Stimulated activated memory B cell treated with anti-CD40 and anti-IgM and Interleukin-4, amounts not matched to agents 10 μg/mL and 1 μg/mL and 100 μg/mL, for 72 hours (primary cell): ENCODE measurements at regions not wholly inside any gene's neighbourhood (a gene's known extent, or its start where the extent isn't known, plus 50 kb on each side); places are given as distances from the start of the nearest gene placed in this dataset.
"Not testable (repeated sequence)": the region's sequence is repeated elsewhere in the genome, so short reads cannot be mapped to it uniquely, and the experiment has no call there.

Experiments used
- ATAC-seq: fragments of 150-1000 bp; cut with Tn5 transposase; 2 replicates; pipeline ENCODE4 v1.10.0; 2021
- H3K27ac Mint-ChIP-seq: one replicate; pipeline ENCODE4 v1.8.0; 2022; ENCODE audit warnings: mild to moderate bottlenecking, mixed read lengths
- H3K27me3 Mint-ChIP-seq: one replicate; pipeline ENCODE4 v1.8.0; 2022; ENCODE audit warnings: mixed read lengths
- H3K36me3 Mint-ChIP-seq: one replicate; pipeline ENCODE4 v1.8.0; 2022; ENCODE audit warnings: mixed read lengths
- H3K4me1 Mint-ChIP-seq: one replicate; pipeline ENCODE4 v1.8.0; 2022; ENCODE audit warnings: mixed read lengths
- H3K4me3 Mint-ChIP-seq: one replicate; pipeline ENCODE4 v1.8.0; 2022; ENCODE audit warnings: mild to moderate bottlenecking, moderate library complexity, mixed read lengths
- H3K9me3 Mint-ChIP-seq: one replicate; pipeline ENCODE4 v1.8.0; 2022; ENCODE audit warnings: mixed read lengths

- ATAC-seq, H3K27ac Mint-ChIP-seq, H3K36me3 Mint-ChIP-seq, H3K4me1 Mint-ChIP-seq, H3K4me3 Mint-ChIP-seq, H3K9me3 Mint-ChIP-seq: not testable (repeated sequence)
- H3K27me3 Mint-ChIP-seq: peaks cover 16% of the 10 kb centered on the region
Measured at GRCh38 chr6:10311546-10312405, 103.1 kb downstream of the TFAP2A start.

DNA sequence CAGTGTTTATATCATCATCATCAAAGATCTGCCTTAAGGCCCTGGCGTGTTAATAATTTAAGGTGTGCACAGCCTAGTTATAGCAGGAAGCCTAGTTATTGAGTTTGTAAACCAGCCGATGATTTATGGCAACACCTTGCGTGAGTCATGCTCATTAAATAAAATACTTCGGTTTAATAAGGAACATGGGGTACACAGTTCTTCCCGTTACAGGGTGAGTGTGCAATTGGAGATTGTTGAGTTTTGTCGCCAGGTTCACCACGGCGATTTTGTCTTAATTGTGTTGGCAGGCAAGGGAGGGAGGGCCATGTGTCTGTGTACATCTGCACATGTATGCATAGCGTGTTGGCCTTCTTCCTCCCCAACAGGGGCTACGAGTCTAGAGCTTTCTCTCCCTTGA is 104.0 kb downstream of the TFAP2A start:
- ATAC-seq: no peak
- Mint-ChIP-seq H3K4me3 (no peak overlapping the region), H3K36me3 (no peaks in the 10 kb centered on the region), H3K27me3 (peaks cover 16% of the 10 kb centered on the region), H3K9me3 (no peaks in the 10 kb centered on the region), H3K4me1 (no peaks in the 10 kb centered on the region), H3K27ac (no peak overlapping the region)

- no peaks in the 10 kb centered on the region for H3K9me3 Mint-ChIP-seq
- no peaks in the 10 kb centered on the region for H3K36me3 Mint-ChIP-seq
- H3K4me1 Mint-ChIP-seq: no peaks in the 10 kb centered on the region
- no peak overlapping the region for H3K4me3 Mint-ChIP-seq
- H3K27ac Mint-ChIP-seq: no peak overlapping the region
- peaks cover 16% of the 10 kb centered on the region for H3K27me3 Mint-ChIP-seq
- ATAC-seq: no peak
Measured at GRCh38 chr6:10310330-10310653, 104.6 kb downstream of the TFAP2A start.

- H3K36me3 Mint-ChIP-seq: no peaks in the 10 kb centered on the region
- H3K4me3 Mint-ChIP-seq: no peak overlapping the region
- no peak overlapping the region for H3K27ac Mint-ChIP-seq
- no peaks in the 10 kb centered on the region for H3K9me3 Mint-ChIP-seq
- H3K4me1 Mint-ChIP-seq: no peaks in the 10 kb centered on the region
- ATAC-seq: no peak
- peaks cover 16% of the 10 kb centered on the region for H3K27me3 Mint-ChIP-seq
Measured at GRCh38 chr6:10309457-10310329, 105.2 kb downstream of the TFAP2A start.

- Mint-ChIP-seq H3K9me3 (no peaks in the 10 kb centered on the region), H3K27ac (no peak overlapping the region), H3K4me3 (no peak overlapping the region), H3K27me3 (peaks cover 16% of the 10 kb centered on the region), H3K4me1 (no peaks in the 10 kb centered on the region), H3K36me3 (no peaks in the 10 kb centered on the region)
- ATAC-seq: no peak
Measured at GRCh38 chr6:10307476-10307875, 107.4 kb downstream of the TFAP2A start.

DNA sequence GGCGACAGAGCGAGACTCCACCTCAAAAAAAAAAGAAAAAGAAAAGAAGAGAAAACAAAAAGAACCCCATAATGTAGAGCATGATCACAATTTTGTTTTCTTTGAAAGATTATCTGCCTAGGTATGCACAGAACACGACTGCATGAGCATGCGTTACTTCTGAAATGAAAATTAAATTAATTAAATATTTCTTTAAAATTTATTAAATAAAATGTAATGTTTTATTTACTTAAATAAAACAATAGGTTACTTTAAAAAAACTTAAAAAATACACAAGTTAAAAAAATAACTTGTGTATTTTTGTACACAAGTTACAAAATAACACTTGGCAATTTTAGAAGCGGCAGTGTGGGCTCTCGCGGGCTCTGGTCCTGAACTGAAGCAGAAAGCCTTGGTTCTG is 107.8 kb downstream of the TFAP2A start:
- Mint-ChIP-seq H3K4me1 (no peaks in the 10 kb centered on the region), H3K36me3 (no peaks in the 10 kb centered on the region), H3K4me3 (no peak overlapping the region), H3K27me3 (peaks cover 16% of the 10 kb centered on the region), H3K27ac (no peak overlapping the region), H3K9me3 (no peaks in the 10 kb centered on the region)
- ATAC-seq: no peak

- no peaks in the 10 kb centered on the region for H3K9me3 Mint-ChIP-seq
- no peaks in the 10 kb centered on the region for H3K4me1 Mint-ChIP-seq
- H3K27ac Mint-ChIP-seq: no peak overlapping the region
- no peak overlapping the region for H3K4me3 Mint-ChIP-seq
- peaks cover 16% of the 10 kb centered on the region for H3K27me3 Mint-ChIP-seq
- ATAC-seq: no peak
- H3K36me3 Mint-ChIP-seq: no peaks in the 10 kb centered on the region
Measured at GRCh38 chr6:10305790-10306415, 109.0 kb downstream of the TFAP2A start.

DNA sequence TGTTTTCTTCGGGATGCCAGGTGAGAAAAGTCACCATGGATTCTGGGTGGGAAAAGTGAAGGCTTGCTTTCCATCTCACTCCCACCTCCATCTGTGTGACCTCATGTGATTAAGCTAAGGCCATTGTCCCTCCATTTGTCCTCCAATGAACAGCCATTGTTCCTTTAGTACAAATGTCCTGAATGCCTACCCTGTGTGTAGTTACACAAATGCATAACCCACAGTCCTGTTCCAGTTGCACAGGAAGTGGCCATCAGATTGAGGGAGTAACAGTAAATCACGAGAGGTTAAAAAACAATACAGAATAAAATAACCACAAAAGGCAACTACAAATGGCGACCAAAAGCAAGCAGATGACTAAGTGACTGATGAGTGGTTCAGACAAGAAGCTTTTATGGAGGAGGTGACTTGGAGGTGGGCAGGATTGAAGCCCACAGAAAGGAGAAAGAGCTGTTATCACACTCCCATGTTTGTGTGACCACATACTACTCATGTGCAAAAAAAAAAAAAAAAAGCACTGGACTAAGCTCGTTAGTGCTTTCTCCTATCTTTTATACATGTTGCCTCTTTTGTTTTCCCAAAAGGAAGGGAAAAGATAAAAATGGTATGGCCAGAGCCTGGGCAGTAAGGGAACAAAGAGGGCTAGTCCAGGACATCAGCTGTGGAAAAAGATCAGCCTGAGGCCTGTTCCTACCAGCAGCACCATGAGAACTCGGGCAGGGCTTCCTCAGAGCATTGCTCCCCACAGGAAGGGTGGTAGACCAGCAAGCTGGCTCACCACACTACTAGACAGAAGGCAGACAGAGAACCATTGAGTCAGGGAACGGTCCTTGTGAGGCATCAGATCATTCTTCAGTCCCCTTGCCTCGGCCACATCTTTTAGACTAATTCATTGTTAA is 111.0 kb downstream of the TFAP2A start:
- H3K36me3 Mint-ChIP-seq: no peaks in the 10 kb centered on the region
- no peak for ATAC-seq
- H3K27ac Mint-ChIP-seq: no peak overlapping the region
- H3K9me3 Mint-ChIP-seq: no peaks in the 10 kb centered on the region
- no peak overlapping the region for H3K4me3 Mint-ChIP-seq
- H3K27me3 Mint-ChIP-seq: no peaks in the 10 kb centered on the region
- no peaks in the 10 kb centered on the region for H3K4me1 Mint-ChIP-seq

DNA sequence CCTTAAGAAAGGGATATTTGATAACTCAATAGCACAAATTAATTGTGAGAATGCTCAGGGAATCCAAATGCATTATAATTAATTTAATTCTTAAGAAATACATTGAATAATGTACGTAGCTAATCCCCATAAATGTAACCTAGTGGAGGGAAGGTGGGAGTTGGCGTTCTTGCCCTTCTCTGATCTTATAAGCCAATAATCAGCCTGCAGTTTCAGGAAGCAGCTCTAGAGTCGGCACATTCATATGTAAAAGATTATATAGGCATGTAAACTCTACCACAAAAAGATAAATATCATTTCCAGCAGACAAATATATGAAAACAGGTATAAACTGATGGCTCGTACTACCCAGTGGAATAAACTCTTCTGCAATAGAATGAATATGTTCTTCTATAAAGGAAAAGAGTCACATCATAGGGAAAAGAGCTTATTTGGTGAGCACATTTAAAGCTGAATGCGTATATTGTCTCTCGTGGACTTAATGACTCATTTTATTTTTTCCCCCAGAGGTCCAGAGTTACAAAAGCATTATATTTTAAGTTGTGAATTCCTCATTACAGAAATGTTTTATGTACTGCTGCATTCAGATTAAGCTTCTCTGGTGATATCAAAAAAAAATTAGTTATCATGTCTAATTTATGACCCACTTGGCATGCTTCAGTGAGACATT is 112.2 kb downstream of the TFAP2A start:
- H3K4me3 Mint-ChIP-seq: no peak overlapping the region
- no peak overlapping the region for H3K27ac Mint-ChIP-seq
- no peaks in the 10 kb centered on the region for H3K36me3 Mint-ChIP-seq
- no peaks in the 10 kb centered on the region for H3K9me3 Mint-ChIP-seq
- no peaks in the 10 kb centered on the region for H3K4me1 Mint-ChIP-seq
- no peaks in the 10 kb centered on the region for H3K27me3 Mint-ChIP-seq
- ATAC-seq: no peak

GRCh38 chr6:10300071-10300470 is 114.8 kb downstream of the TFAP2A start:
- Mint-ChIP-seq H3K4me1 (no peaks in the 10 kb centered on the region), H3K36me3 (no peaks in the 10 kb centered on the region), H3K27ac (no peak overlapping the region), H3K9me3 (peaks cover 2% of the 10 kb centered on the region), H3K27me3 (no peaks in the 10 kb centered on the region), H3K4me3 (no peak overlapping the region)
- ATAC-seq: no peak

GRCh38 chr6:10297832-10298231 is 117.0 kb downstream of the TFAP2A start:
- peaks cover 5% of the 10 kb centered on the region for H3K9me3 Mint-ChIP-seq
- no peak overlapping the region for H3K27ac Mint-ChIP-seq
- H3K36me3 Mint-ChIP-seq: no peaks in the 10 kb centered on the region
- ATAC-seq: no peak
- no peaks in the 10 kb centered on the region for H3K4me1 Mint-ChIP-seq
- no peak overlapping the region for H3K4me3 Mint-ChIP-seq
- H3K27me3 Mint-ChIP-seq: no peaks in the 10 kb centered on the region

DNA sequence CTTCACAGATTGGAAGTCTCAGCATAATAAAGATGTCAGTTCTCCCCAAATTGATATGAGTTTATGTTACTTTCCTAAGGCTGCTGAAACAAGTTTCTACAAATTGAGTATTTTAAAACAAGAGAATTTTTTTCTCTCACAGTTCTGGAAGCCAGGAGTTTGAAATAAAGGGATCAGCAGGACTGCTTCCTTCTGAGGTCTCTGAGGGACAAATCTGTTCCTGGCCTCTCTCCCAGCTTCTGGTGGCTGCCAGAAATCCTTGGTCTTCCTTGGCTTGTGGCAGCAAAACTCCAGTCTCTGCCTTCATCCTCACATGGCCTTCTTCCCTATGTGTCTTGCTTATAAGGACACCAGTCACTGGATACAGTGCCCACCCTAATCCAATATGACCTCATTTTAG is 136.1 kb downstream of the TFAP2A start:
- H3K9me3 Mint-ChIP-seq: peaks cover 11% of the 10 kb centered on the region
- no peaks in the 10 kb centered on the region for H3K4me1 Mint-ChIP-seq
- H3K27me3 Mint-ChIP-seq: no peaks in the 10 kb centered on the region
- H3K4me3 Mint-ChIP-seq: no peak overlapping the region
- H3K36me3 Mint-ChIP-seq: no peaks in the 10 kb centered on the region
- no peak overlapping the region for H3K27ac Mint-ChIP-seq
- ATAC-seq: no peak

- no peaks in the 10 kb centered on the region for H3K36me3 Mint-ChIP-seq
- H3K4me1 Mint-ChIP-seq: no peaks in the 10 kb centered on the region
- H3K27me3 Mint-ChIP-seq: peaks cover 3% of the 10 kb centered on the region
- no peak for ATAC-seq
- H3K27ac Mint-ChIP-seq: no peak overlapping the region
- H3K4me3 Mint-ChIP-seq: no peak overlapping the region
- H3K9me3 Mint-ChIP-seq: peaks cover 9% of the 10 kb centered on the region
Measured at GRCh38 chr6:10276660-10277287, 138.1 kb downstream of the TFAP2A start.

DNA sequence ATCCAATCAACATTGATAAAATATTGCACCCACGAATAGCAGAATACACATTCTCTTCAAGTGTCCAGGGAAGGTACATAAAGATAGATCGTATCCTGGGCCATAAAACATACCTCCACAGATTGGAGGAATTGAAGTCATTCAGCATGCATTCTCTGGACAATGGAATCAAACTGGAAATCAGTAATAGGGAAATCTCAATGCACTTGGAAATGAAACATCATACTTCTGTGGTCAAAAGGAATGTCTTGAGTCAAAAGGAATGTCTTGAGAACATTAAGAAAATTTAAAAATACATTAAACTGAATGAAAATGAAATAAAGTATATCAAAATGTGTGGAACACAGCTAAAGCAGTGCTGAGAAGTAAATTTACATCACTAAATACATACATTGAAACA is 138.8 kb downstream of the TFAP2A start:
- no peak overlapping the region for H3K4me3 Mint-ChIP-seq
- no peak overlapping the region for H3K27ac Mint-ChIP-seq
- peaks cover 8% of the 10 kb centered on the region for H3K27me3 Mint-ChIP-seq
- no peaks in the 10 kb centered on the region for H3K4me1 Mint-ChIP-seq
- H3K36me3 Mint-ChIP-seq: no peaks in the 10 kb centered on the region
- peaks cover 9% of the 10 kb centered on the region for H3K9me3 Mint-ChIP-seq
- no peak for ATAC-seq
